ENCODE measurements at regions not wholly inside any gene's neighbourhood (a gene's known extent, or its start where the extent isn't known, plus 50 kb on each side); places are given as distances from the start of the nearest gene placed in this dataset.

DNA sequence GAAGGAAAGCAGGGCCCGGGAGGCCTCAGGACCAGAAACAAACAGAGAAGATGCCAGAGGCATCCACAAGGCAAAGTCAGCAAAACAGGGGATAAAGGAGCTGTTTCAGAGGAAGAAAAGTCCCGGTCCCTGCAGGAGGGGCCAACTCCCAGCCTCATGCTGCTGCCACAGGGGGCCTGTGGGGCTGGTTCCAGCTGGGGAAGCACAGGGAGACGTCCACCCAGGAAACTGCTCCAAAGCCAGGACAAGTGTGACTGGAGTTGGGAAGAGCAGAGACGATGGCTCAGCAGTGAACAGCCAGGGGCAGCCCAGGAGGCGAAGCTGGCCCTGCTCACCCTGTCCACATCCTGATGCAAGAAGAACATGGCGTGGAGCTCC, 454.4 kb downstream of the BRD1 start:
- Mint-ChIP-seq H3K27ac (ENCODE audit: unreplicated experiment) (peak overlapping the region; percentile 43), H3K4me1 (peaks cover 12% of the 10 kb centered on the region), H3K36me3 (ENCODE audit: low read depth) (no peaks in the 10 kb centered on the region), H3K9me3 (no peaks in the 10 kb centered on the region), H3K27me3 (ENCODE audit: low read depth) (peaks cover 13% of the 10 kb centered on the region), H3K4me3 (no peak overlapping the region)
- no peak for DNase-seq (ENCODE audit: low read depth, low spot score)
- TF ChIP-seq, protein P1, sequence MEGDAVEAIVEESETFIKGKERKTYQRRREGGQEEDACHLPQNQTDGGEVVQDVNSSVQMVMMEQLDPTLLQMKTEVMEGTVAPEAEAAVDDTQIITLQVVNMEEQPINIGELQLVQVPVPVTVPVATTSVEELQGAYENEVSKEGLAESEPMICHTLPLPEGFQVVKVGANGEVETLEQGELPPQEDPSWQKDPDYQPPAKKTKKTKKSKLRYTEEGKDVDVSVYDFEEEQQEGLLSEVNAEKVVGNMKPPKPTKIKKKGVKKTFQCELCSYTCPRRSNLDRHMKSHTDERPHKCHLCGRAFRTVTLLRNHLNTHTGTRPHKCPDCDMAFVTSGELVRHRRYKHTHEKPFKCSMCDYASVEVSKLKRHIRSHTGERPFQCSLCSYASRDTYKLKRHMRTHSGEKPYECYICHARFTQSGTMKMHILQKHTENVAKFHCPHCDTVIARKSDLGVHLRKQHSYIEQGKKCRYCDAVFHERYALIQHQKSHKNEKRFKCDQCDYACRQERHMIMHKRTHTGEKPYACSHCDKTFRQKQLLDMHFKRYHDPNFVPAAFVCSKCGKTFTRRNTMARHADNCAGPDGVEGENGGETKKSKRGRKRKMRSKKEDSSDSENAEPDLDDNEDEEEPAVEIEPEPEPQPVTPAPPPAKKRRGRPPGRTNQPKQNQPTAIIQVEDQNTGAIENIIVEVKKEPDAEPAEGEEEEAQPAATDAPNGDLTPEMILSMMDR (conservative IDR thresholded peaks at IDR 0.05), result no peak

DNA sequence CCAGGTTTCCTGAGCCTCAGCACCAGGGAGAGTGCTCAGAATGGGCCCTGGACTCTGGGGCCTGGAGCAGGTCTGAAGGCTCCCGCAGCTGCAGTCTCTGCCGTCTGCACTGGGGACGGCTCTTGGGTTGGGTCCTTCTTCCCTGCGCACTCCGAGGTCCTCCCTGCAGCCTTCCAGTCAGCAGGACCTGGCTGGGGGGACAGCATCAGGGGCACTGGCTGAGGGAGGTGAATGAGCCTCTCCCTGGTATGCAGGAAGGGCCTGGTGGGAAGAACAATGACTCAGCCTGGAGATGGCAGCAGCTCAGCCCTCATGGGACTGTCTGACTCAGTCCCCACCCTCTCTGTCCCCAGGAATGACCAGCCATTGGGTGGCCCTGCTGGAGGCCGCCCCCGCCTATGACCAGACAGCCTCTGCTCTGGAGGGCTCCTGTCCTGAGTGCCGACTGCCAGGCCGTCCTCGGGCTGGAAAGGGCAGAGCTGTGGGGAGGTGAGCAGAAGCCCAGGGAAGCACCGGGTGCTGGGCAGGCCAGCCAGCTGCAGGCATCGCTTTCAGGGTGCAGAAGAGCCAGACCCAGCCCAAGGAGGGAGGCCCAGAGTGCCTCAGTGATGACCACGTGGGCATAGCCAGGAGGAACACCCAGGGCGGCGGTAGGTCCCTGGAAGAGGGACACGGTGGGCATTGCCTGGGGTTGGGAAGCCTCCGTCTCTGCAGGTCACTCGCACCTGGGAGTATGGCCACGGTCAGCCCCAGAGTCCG, 455.0 kb downstream of the BRD1 start:
- TF ChIP-seq, protein P1 (conservative IDR thresholded peaks at IDR 0.05), result no peak
- peaks cover 9% of the 10 kb centered on the region for H3K27me3 Mint-ChIP-seq (ENCODE audit: low read depth)
- no peak overlapping the region for H3K27ac Mint-ChIP-seq (ENCODE audit: unreplicated experiment)
- no peaks in the 10 kb centered on the region for H3K36me3 Mint-ChIP-seq (ENCODE audit: low read depth)
- H3K4me3 Mint-ChIP-seq, result no peak overlapping the region
- H3K9me3 Mint-ChIP-seq, result no peaks in the 10 kb centered on the region
- no peak for DNase-seq (ENCODE audit: low read depth, low spot score)
- H3K4me1 Mint-ChIP-seq, result peaks cover 12% of the 10 kb centered on the region

DNA sequence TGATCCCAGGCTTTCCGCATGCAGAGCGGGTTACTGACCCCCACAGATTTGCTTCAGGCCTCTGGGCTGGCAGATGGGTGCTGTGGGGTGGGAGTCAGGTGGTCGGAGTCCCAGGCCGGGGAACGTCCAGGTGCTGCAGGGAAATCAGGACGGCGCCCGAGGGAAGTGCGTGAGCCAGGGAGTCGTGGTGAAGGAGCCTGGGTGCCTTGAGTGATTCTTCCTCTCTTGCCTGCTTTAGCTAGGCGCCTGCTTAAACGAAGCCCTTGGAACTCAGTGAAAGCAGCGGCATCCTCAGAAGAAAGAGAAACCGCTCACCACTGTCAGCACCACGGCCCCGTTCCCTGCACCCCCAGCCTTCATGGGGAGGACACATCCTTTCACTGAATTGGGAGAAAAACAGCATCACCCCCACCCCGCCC, 455.6 kb downstream of the BRD1 start:
- H3K4me3 Mint-ChIP-seq, result no peak overlapping the region
- H3K36me3 Mint-ChIP-seq (ENCODE audit: low read depth), result no peaks in the 10 kb centered on the region
- no peak for DNase-seq (ENCODE audit: low read depth, low spot score)
- H3K27me3 Mint-ChIP-seq (ENCODE audit: low read depth), result peaks cover 9% of the 10 kb centered on the region
- H3K4me1 Mint-ChIP-seq, result peaks cover 12% of the 10 kb centered on the region
- TF ChIP-seq, protein P1 (conservative IDR thresholded peaks at IDR 0.05), result no peak
- H3K9me3 Mint-ChIP-seq, result no peaks in the 10 kb centered on the region
- H3K27ac Mint-ChIP-seq (ENCODE audit: unreplicated experiment), result no peak overlapping the region

DNA sequence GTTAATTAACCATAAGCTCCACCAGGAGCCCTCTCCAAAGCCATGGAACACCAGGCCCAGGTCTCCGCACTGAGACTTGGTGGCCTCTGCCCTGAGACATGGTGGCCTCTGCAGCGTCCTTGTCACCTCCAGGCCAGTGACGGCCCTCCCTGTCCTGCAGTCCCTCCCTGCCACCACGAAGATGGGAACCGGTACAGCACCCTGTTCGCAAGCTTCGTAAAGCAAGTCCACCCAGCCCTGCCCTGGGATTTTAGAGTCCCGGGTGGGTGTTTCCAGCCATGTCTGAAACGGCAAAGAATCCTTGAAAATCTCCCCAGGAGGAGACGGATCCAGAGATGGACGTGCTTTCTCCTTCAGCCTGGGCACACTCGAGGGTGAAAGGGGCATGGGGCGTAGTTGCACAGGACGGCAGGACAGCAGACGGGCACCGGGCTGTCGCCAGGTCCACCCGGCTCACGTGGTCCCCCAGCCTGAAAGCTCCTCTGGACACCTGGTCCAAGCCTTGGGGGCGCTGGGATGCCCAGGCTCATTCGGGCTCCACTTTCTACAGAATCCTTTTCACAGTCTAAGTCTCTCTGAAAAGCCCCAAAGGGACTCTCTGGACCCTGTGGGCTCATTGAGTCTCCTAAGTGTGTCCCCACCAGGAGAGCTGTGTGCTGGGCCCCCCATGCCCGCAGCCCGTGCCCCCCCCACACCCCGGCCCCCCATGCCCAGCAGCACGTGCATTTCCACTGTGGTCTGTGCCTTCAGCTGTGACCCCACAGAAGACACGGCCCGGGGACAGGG, 456.2 kb downstream of the BRD1 start:
- H3K27me3 Mint-ChIP-seq (ENCODE audit: low read depth), result peaks cover 9% of the 10 kb centered on the region
- no peak for DNase-seq (ENCODE audit: low read depth, low spot score)
- H3K36me3 Mint-ChIP-seq (ENCODE audit: low read depth), result no peaks in the 10 kb centered on the region
- H3K4me3 Mint-ChIP-seq, result no peak overlapping the region
- TF ChIP-seq, protein P1 (conservative IDR thresholded peaks at IDR 0.05), result no peak
- no peaks in the 10 kb centered on the region for H3K9me3 Mint-ChIP-seq
- peaks cover 12% of the 10 kb centered on the region for H3K4me1 Mint-ChIP-seq
- H3K27ac Mint-ChIP-seq (ENCODE audit: unreplicated experiment), result no peak overlapping the region

DNA sequence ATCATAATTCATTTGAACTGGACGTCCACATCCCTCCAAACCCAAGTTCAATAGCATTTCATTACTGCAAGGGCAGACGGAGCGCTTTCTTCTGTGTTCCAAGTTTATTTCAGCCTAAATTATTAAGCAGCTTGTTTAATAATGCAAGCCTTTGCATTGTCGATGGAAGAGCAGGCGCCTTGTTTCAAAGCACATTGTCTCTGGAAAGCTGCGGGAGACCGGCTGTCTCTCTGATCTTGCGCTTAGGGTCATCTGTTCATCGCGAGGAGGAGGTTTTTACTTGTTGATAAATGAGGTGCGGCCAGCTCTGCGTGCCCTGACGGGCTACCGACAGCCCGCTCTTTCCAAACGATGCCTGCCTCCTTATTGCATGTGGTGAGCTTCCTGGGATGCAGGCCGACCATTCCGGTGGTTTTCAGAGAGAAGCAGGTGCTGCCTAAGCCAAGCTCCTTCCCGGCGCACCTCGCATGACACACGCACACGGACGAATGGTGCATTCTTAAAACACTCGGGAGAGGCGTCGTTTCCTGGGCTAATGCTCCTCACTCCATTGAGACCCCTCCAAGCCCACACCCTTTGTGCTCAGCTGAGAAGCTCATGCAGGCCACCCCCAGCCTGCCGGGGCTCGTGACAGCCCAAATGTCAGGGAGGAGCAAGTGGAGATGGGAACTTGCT, 456.9 kb downstream of the BRD1 start:
- TF ChIP-seq, protein P1 (conservative IDR thresholded peaks at IDR 0.05), result no peak
- Mint-ChIP-seq H3K4me1 (peaks cover 12% of the 10 kb centered on the region), H3K4me3 (no peak overlapping the region), H3K36me3 (ENCODE audit: low read depth) (no peaks in the 10 kb centered on the region), H3K9me3 (no peaks in the 10 kb centered on the region), H3K27me3 (ENCODE audit: low read depth) (peaks cover 7% of the 10 kb centered on the region), H3K27ac (ENCODE audit: unreplicated experiment) (no peak overlapping the region)
- no peak for DNase-seq (ENCODE audit: low read depth, low spot score)

Data from neural crest cell (in vitro differentiated cells).